H1 (cell line): ENCODE measurements at regions not wholly inside any gene's neighbourhood (a gene's known extent, or its start where the extent isn't known, plus 50 kb on each side); places are given as distances from the start of the nearest gene placed in this dataset.

Experiments used
- CTCF ChIA-PET: fragments of 300-600 bp; sonication (Branson Sonifier 250); formaldehyde crosslinking; loops from one replicate; lab custom pipeline; 2021; ENCODE audit not compliant: partially characterized antibody; lab: Charles Lee
- POLR2A ChIA-PET: fragments of 300-600 bp; sonication (Branson Sonifier 250); formaldehyde crosslinking; loops from one replicate; lab custom pipeline; 2021; ENCODE audit warnings: inconsistent platforms; ENCODE audit not compliant: partially characterized antibody; lab: Charles Lee
- DNase-seq, 2 experiments: peaks; one replicate each; pipeline versions ENCODE4 v3.0.0 to v3.0.0-alpha.2; 2010 to 2022; ENCODE audit warnings: low spot score in 2 of 2, low read depth in 1 of 2, mixed read lengths in 1 of 2
- FAIRE-seq: peaks from 2 replicates; lab custom pipeline; 2011; peaks lifted over from hg19 to GRCh38; lab: Jason Lieb, UNC
- H2AFZ ChIP-seq: 2 replicates; pipeline ENCODE4 v1.8.1; 2012; ENCODE audit warnings: low read length, inconsistent platforms
- H2AK5ac ChIP-seq: 2 replicates; pipeline ENCODE4 v1.6.1; 2013; ENCODE audit warnings: low read depth, low read length
- H2BK120ac ChIP-seq: replicated peaks from 2 replicates; pipeline ENCODE3; 2013; ENCODE audit warnings: low read depth, low read length, inconsistent platforms
- H2BK12ac ChIP-seq: 2 replicates; pipeline ENCODE4 v1.6.1; 2013; ENCODE audit warnings: low read depth, low read length
- H2BK15ac ChIP-seq: 2 replicates; pipeline ENCODE4 v1.6.1; 2013; ENCODE audit warnings: low read length
- H2BK20ac ChIP-seq: 2 replicates; pipeline ENCODE4 v1.6.1; 2013; ENCODE audit warnings: low read length
- H2BK5ac ChIP-seq: 2 replicates; pipeline ENCODE4 v1.6.1; 2013; ENCODE audit warnings: low read depth, low read length
- H3K14ac ChIP-seq: 2 replicates; pipeline ENCODE4 v1.6.1; 2013; ENCODE audit warnings: inconsistent platforms; ENCODE audit not compliant: insufficient read length
- H3K18ac ChIP-seq: 2 replicates; pipeline ENCODE4 v1.6.1; 2013; ENCODE audit warnings: low read length; ENCODE audit errors: extremely low read depth
- H3K23ac ChIP-seq: 2 replicates; pipeline ENCODE4 v1.6.1; 2013; ENCODE audit warnings: inconsistent platforms; ENCODE audit not compliant: insufficient read length
- H3K23me2 ChIP-seq: 2 replicates; pipeline ENCODE4 v1.6.1; 2013; ENCODE audit warnings: low read depth, low read length
- H3K27ac ChIP-seq: 2 replicates; pipeline ENCODE4 v1.6.1; 2011; ENCODE audit warnings: low read depth, low read length, inconsistent platforms
- H3K27me3 ChIP-seq, 4 experiments: replicated peaks in 1 of 4; 1 replicate in 1 of 4; 2 replicates in 3 of 4; pipeline versions ENCODE4 v1.6.1 to v1.8.1; 2011 to 2013; ENCODE audit warnings: low read length in 3 of 4, mild to moderate bottlenecking in 3 of 4, inconsistent platforms in 2 of 4, mixed read lengths in 2 of 4, moderate library complexity in 1 of 4; ENCODE audit not compliant: control insufficient read depth in 3 of 4, insufficient read depth in 3 of 4; ENCODE audit errors: extremely low read depth in 1 of 4
- H3K36me3 ChIP-seq, 4 experiments: 2 replicates each; pipeline versions ENCODE4 v1.6.1 to v1.8.1; 2011 to 2013; ENCODE audit warnings: mild to moderate bottlenecking in 4 of 4, low read length in 3 of 4, moderate library complexity in 2 of 4, control low read depth in 1 of 4, inconsistent platforms in 1 of 4; ENCODE audit not compliant: insufficient read depth in 4 of 4, control insufficient read depth in 2 of 4
- H3K4ac ChIP-seq: replicated peaks from 2 replicates; pipeline ENCODE3; 2013; ENCODE audit warnings: low read length, low read depth, mixed read lengths, inconsistent platforms; ENCODE audit not compliant: insufficient read length
- H3K4me1 ChIP-seq, 4 experiments: replicated peaks in 1 of 4; 1 replicate in 1 of 4; 2 replicates in 3 of 4; pipeline versions ENCODE4 v1.6.1 to v1.8.1; 2011 to 2013; ENCODE audit warnings: low read length in 3 of 4, inconsistent platforms in 2 of 4, mixed read lengths in 1 of 4; ENCODE audit not compliant: insufficient read depth in 4 of 4, control insufficient read depth in 3 of 4
- H3K4me2 ChIP-seq, 2 experiments: 2 replicates each; pipeline versions ENCODE4 v1.6.1 to v1.8.1; 2011 to 2013; ENCODE audit warnings: low read depth in 2 of 2, low read length in 2 of 2, control low read depth in 1 of 2, inconsistent platforms in 1 of 2, mild to moderate bottlenecking in 1 of 2; ENCODE audit not compliant: insufficient read depth in 1 of 2
- H3K4me3 ChIP-seq, 4 experiments: fragments of 200-600, 300-600 bp in 1 of 4; sonication (generic), shearing (Covaris generic), sonication (Bioruptor Twin) in 1 of 4; 2 replicates each; pipeline versions ENCODE4 v1.5.1 to v1.8.1; 2011 to 2016; ENCODE audit warnings: low read length in 4 of 4, low read depth in 3 of 4, control low read depth in 2 of 4, inconsistent platforms in 2 of 4, mild to moderate bottlenecking in 2 of 4, mixed read lengths in 1 of 4, moderate library complexity in 1 of 4; ENCODE audit not compliant: insufficient read depth in 2 of 4; ENCODE audit errors: extremely low read depth in 1 of 4
- H3K56ac ChIP-seq: replicated peaks from 2 replicates; pipeline ENCODE3; 2013; ENCODE audit warnings: low read depth, mild to moderate bottlenecking, mixed read lengths, low read length, inconsistent platforms; ENCODE audit not compliant: insufficient read length
- H3K79me1 ChIP-seq: 2 replicates; pipeline ENCODE4 v1.6.1; 2013; ENCODE audit warnings: low read depth, low read length, control low read depth
- H3K79me2 ChIP-seq, 2 experiments: 2 replicates each; pipeline versions ENCODE4 v1.6.1 to v1.8.1; 2012 to 2013; ENCODE audit warnings: low read length in 2 of 2, mild to moderate bottlenecking in 2 of 2, inconsistent platforms in 1 of 2; ENCODE audit not compliant: insufficient read depth in 2 of 2, control insufficient read depth in 1 of 2
- H3K9ac ChIP-seq, 4 experiments: replicated peaks in 1 of 4; 1 replicate in 1 of 4; 2 replicates in 3 of 4; pipeline versions ENCODE4 v1.6.1 to v1.8.1; 2011 to 2013; ENCODE audit warnings: low read depth in 3 of 4, low read length in 3 of 4, control low read depth in 2 of 4, mild to moderate bottlenecking in 2 of 4, moderate library complexity in 2 of 4, inconsistent platforms in 1 of 4; ENCODE audit errors: extremely low read depth in 1 of 4
- H3K9me3 ChIP-seq, 2 experiments: 2 replicates each; pipeline versions ENCODE4 v1.6.1 to v1.8.1; 2012 to 2013; ENCODE audit warnings: mild to moderate bottlenecking in 2 of 2, moderate library complexity in 2 of 2, control low read depth in 1 of 2, inconsistent platforms in 1 of 2, low read depth in 1 of 2, low read length in 1 of 2, mixed read lengths in 1 of 2; ENCODE audit not compliant: insufficient read depth in 2 of 2
- H4K20me1 ChIP-seq, 2 experiments: replicated peaks in 1 of 2; 2 replicates each; pipeline versions ENCODE3 to v1.8.1; 2011 to 2013; ENCODE audit warnings: inconsistent platforms in 2 of 2, low read length in 2 of 2, mild to moderate bottlenecking in 1 of 2; ENCODE audit not compliant: insufficient read depth in 2 of 2, control insufficient read depth in 1 of 2
- H4K5ac ChIP-seq: 2 replicates; pipeline ENCODE4 v1.6.1; 2013; ENCODE audit warnings: low read length, low read depth, mixed read lengths, inconsistent platforms; ENCODE audit not compliant: insufficient read length
- H4K8ac ChIP-seq: 2 replicates; pipeline ENCODE4 v1.8.0; 2013; ENCODE audit warnings: mild to moderate bottlenecking, moderate library complexity, low read length, inconsistent platforms; ENCODE audit not compliant: insufficient read depth; ENCODE audit errors: extremely low read depth
- H4K91ac ChIP-seq: replicated peaks from 2 replicates; pipeline ENCODE3; 2013; ENCODE audit warnings: low read length, mixed read lengths, inconsistent platforms; ENCODE audit not compliant: insufficient read length
- CHD1 ChIP-seq: IDR thresholded peaks from 2 replicates; pipeline ENCODE4 v1.6.1; 2012; ENCODE audit warnings: low read depth, low read length, improper control_type of control experiment
- CREB1 ChIP-seq: IDR thresholded peaks from 2 replicates; pipeline ENCODE4 v1.6.1; 2012; ENCODE audit warnings: inconsistent platforms
- POLR2A ChIP-seq, 2 experiments: IDR thresholded peaks; 1 replicate in 1 of 2; 2 replicates in 1 of 2; pipeline ENCODE4 v1.6.1; 2011; ENCODE audit warnings: low read depth in 2 of 2, low read length in 2 of 2, mild to moderate bottlenecking in 2 of 2; ENCODE audit errors: control extremely low read depth in 1 of 2
- SP1 ChIP-seq: IDR thresholded peaks from 2 replicates; pipeline ENCODE4 v1.6.1; 2011; ENCODE audit warnings: low read depth, low read length
- WGBS, 2 experiments: shearing (Covaris generic) in 1 of 2; methylation state at CpG; one replicate each; pipeline versions ENCODE4 v1.1.6 to v1.1.7; 2013 to 2015; ENCODE audit warnings: low lambda C conversion rate in 2 of 2, mixed read lengths in 2 of 2, inconsistent platforms in 1 of 2, low coverage in 1 of 2, missing lambda C conversion rate in 1 of 2; ENCODE audit not compliant: insufficient replicate concordance in 2 of 2, insufficient coverage in 1 of 2, insufficient read length in 1 of 2; ENCODE audit errors: extremely low coverage in 1 of 2, missing lambda C conversion rate in 1 of 2; 5-methylcytosine and 5-hydroxymethylcytosine counted together

- H3K4me2 ChIP-seq: no peak overlapping the region
- no peak overlapping the region for H2BK120ac ChIP-seq
- 83% methylated on average over 1 of the region's 1 CpG; no CpG with 5 or more reads in 1 of the 2 experiments for WGBS, 2 experiments
- FAIRE-seq (no peak), DNase-seq (no peak)
- no peaks in the 10 kb centered on the region for H3K36me3 ChIP-seq
- H2BK15ac ChIP-seq: no peak overlapping the region
- H3K23me2 ChIP-seq: no peaks in the 10 kb centered on the region
- H4K8ac ChIP-seq: no peak overlapping the region
- H3K79me1 ChIP-seq: no peaks in the 10 kb centered on the region
- H4K20me1 ChIP-seq: no peaks in the 10 kb centered on the region
- CTCF ChIA-PET: no interaction called here
- H2BK20ac ChIP-seq: no peak overlapping the region
- no peak overlapping the region for H3K23ac ChIP-seq
- H2BK5ac ChIP-seq: no peak overlapping the region
- no peak overlapping the region for H2BK12ac ChIP-seq
- H2AK5ac ChIP-seq: no peak overlapping the region
- no peak overlapping the region for H4K5ac ChIP-seq
- no peak overlapping the region for H3K56ac ChIP-seq
- H3K9ac ChIP-seq: no peak overlapping the region
- H3K27me3 ChIP-seq: no peaks in the 10 kb centered on the region
- no peaks in the 10 kb centered on the region for H3K4me1 ChIP-seq
- H3K4ac ChIP-seq: no peak overlapping the region
- H3K27ac ChIP-seq: no peak overlapping the region
- H3K14ac ChIP-seq: no peak overlapping the region
- H3K79me2 ChIP-seq: no peaks in the 10 kb centered on the region
- H3K9me3 ChIP-seq: no peaks in the 10 kb centered on the region
- H2AFZ ChIP-seq: no peak overlapping the region
- POLR2A ChIA-PET: no interaction called here
- no peak overlapping the region for H3K4me3 ChIP-seq
- H3K18ac ChIP-seq: no peak overlapping the region
- no peak overlapping the region for H4K91ac ChIP-seq
- no peak for TF ChIP-seq POLR2A (IDR thresholded peaks at IDR 0.05; ENCODE audit: control extremely low read depth in 1 of 2, low read depth in 2 of 2, low read length in 2 of 2)
- no peak for TF ChIP-seq CREB1
- TF ChIP-seq CHD1: no peak
- no peak for TF ChIP-seq SP1
Measured at GRCh38 chr3:146975032-146975431, 369.9 kb upstream of the PLSCR5 start.
